ENCODE measurements at regions not wholly inside any gene's neighbourhood (a gene's known extent, or its start where the extent isn't known, plus 50 kb on each side); places are given as distances from the start of the nearest gene placed in this dataset.

GRCh38 chr4:180789929-180790328 lies 1453.3 kb upstream of the TENM3 start:
- no peak overlapping the region for H3K27ac Mint-ChIP-seq (ENCODE audit: low read depth)

GRCh38 chr4:180790471-180790870 lies 1452.7 kb upstream of the TENM3 start:
- DNase-seq (ENCODE audit: low spot score in 2 of 2), result no peak
- no peaks in the 10 kb centered on the region for H3K4me1 Mint-ChIP-seq
- no peaks in the 10 kb centered on the region for H3K27me3 Mint-ChIP-seq
- H3K27ac Mint-ChIP-seq (ENCODE audit: low read depth), result no peak overlapping the region
- H3K36me3 Mint-ChIP-seq (ENCODE audit: insufficient read depth), result peaks cover 2% of the 10 kb centered on the region
- ATAC-seq (replicated peaks; ENCODE audit: extremely low read depth, poor library complexity, severe bottlenecking), result no peak
- no peak overlapping the region for H3K4me3 Mint-ChIP-seq
- H3K9me3 Mint-ChIP-seq, result peaks cover 26% of the 10 kb centered on the region

More at GRCh38 chr4:180789929-180790328, 1453.3 kb upstream of the TENM3 start:
- peaks cover 27% of the 10 kb centered on the region for H3K9me3 Mint-ChIP-seq
- H3K36me3 Mint-ChIP-seq (ENCODE audit: insufficient read depth), result peaks cover 2% of the 10 kb centered on the region
- H3K4me1 Mint-ChIP-seq, result no peaks in the 10 kb centered on the region
- ATAC-seq (replicated peaks; ENCODE audit: extremely low read depth, poor library complexity, severe bottlenecking) (no peak), DNase-seq (ENCODE audit: low spot score in 2 of 2) (no peak)
- no peaks in the 10 kb centered on the region for H3K27me3 Mint-ChIP-seq
- H3K4me3 Mint-ChIP-seq, result no peak overlapping the region

- Mint-ChIP-seq H3K4me3 (no peak overlapping the region), H3K27me3 (no peaks in the 10 kb centered on the region)
Observed at GRCh38 chr4:180792541-180792940, 1450.7 kb upstream of the TENM3 start.

GRCh38 chr4:180794333-180794732 lies 1448.9 kb upstream of the TENM3 start:
- Mint-ChIP-seq H3K36me3 (ENCODE audit: insufficient read depth) (no peaks in the 10 kb centered on the region), H3K4me3 (no peak overlapping the region)
- no peak for DNase-seq (ENCODE audit: low spot score in 2 of 2)

More at GRCh38 chr4:180792541-180792940, 1450.7 kb upstream of the TENM3 start:
- Mint-ChIP-seq H3K4me1 (no peaks in the 10 kb centered on the region), H3K27ac (ENCODE audit: low read depth) (no peak overlapping the region), H3K36me3 (ENCODE audit: insufficient read depth) (peaks cover 2% of the 10 kb centered on the region), H3K9me3 (peaks cover 16% of the 10 kb centered on the region)
- no peak for DNase-seq (ENCODE audit: low spot score in 2 of 2)
- ATAC-seq (replicated peaks; ENCODE audit: extremely low read depth, poor library complexity, severe bottlenecking), result no peak

GRCh38 chr4:180798036-180798577 lies 1445.1 kb upstream of the TENM3 start:
- no peak for ATAC-seq (replicated peaks; ENCODE audit: extremely low read depth, poor library complexity, severe bottlenecking)
- DNase-seq (ENCODE audit: low spot score in 2 of 2), result no peak
- H3K4me1 Mint-ChIP-seq, result no peaks in the 10 kb centered on the region
- peaks cover 2% of the 10 kb centered on the region for H3K36me3 Mint-ChIP-seq (ENCODE audit: insufficient read depth)
- H3K9me3 Mint-ChIP-seq, result peaks cover 6% of the 10 kb centered on the region
- no peaks in the 10 kb centered on the region for H3K27me3 Mint-ChIP-seq
- H3K4me3 Mint-ChIP-seq, result no peak overlapping the region
- H3K27ac Mint-ChIP-seq (ENCODE audit: low read depth), result no peak overlapping the region

More at GRCh38 chr4:180794333-180794732, 1448.9 kb upstream of the TENM3 start:
- Mint-ChIP-seq H3K9me3 (peaks cover 6% of the 10 kb centered on the region), H3K27me3 (no peaks in the 10 kb centered on the region), H3K27ac (ENCODE audit: low read depth) (no peak overlapping the region), H3K4me1 (no peaks in the 10 kb centered on the region)
- ATAC-seq (replicated peaks; ENCODE audit: extremely low read depth, poor library complexity, severe bottlenecking), result no peak

GRCh38 chr4:180799798-180800197 lies 1443.4 kb upstream of the TENM3 start:
- DNase-seq (ENCODE audit: low spot score in 2 of 2), result no peak
- Mint-ChIP-seq H3K4me1 (no peaks in the 10 kb centered on the region), H3K9me3 (peaks cover 6% of the 10 kb centered on the region), H3K36me3 (ENCODE audit: insufficient read depth) (peaks cover 2% of the 10 kb centered on the region), H3K27ac (ENCODE audit: low read depth) (no peak overlapping the region), H3K4me3 (no peak overlapping the region), H3K27me3 (no peaks in the 10 kb centered on the region)
- ATAC-seq (replicated peaks; ENCODE audit: extremely low read depth, poor library complexity, severe bottlenecking), result no peak

GRCh38 chr4:180805101-180805500 lies 1438.1 kb upstream of the TENM3 start:
- no peaks in the 10 kb centered on the region for H3K4me1 Mint-ChIP-seq

GRCh38 chr4:180808862-180809261 lies 1434.3 kb upstream of the TENM3 start:
- no peak overlapping the region for H3K4me3 Mint-ChIP-seq
- DNase-seq (ENCODE audit: low spot score in 2 of 2), result no peak
- H3K9me3 Mint-ChIP-seq, result no peaks in the 10 kb centered on the region
- no peaks in the 10 kb centered on the region for H3K4me1 Mint-ChIP-seq
- peaks cover 2% of the 10 kb centered on the region for H3K36me3 Mint-ChIP-seq (ENCODE audit: insufficient read depth)
- no peak for ATAC-seq (replicated peaks; ENCODE audit: extremely low read depth, poor library complexity, severe bottlenecking)
- no peaks in the 10 kb centered on the region for H3K27me3 Mint-ChIP-seq
- no peak overlapping the region for H3K27ac Mint-ChIP-seq (ENCODE audit: low read depth)

More at GRCh38 chr4:180805101-180805500, 1438.1 kb upstream of the TENM3 start:
- H3K27me3 Mint-ChIP-seq, result no peaks in the 10 kb centered on the region
- ATAC-seq (replicated peaks; ENCODE audit: extremely low read depth, poor library complexity, severe bottlenecking) (no peak), DNase-seq (ENCODE audit: low spot score in 2 of 2) (no peak)
- no peaks in the 10 kb centered on the region for H3K9me3 Mint-ChIP-seq
- H3K27ac Mint-ChIP-seq (ENCODE audit: low read depth), result no peak overlapping the region
- H3K36me3 Mint-ChIP-seq (ENCODE audit: insufficient read depth), result peaks cover 4% of the 10 kb centered on the region
- no peak overlapping the region for H3K4me3 Mint-ChIP-seq

- H3K27ac Mint-ChIP-seq (ENCODE audit: low read depth), result no peak overlapping the region
- no peaks in the 10 kb centered on the region for H3K9me3 Mint-ChIP-seq
- no peak for ATAC-seq (replicated peaks; ENCODE audit: extremely low read depth, poor library complexity, severe bottlenecking)
- peaks cover 2% of the 10 kb centered on the region for H3K36me3 Mint-ChIP-seq (ENCODE audit: insufficient read depth)
- H3K4me3 Mint-ChIP-seq, result no peak overlapping the region
- no peak for DNase-seq (ENCODE audit: low spot score in 2 of 2)
- H3K27me3 Mint-ChIP-seq, result no peaks in the 10 kb centered on the region
- H3K4me1 Mint-ChIP-seq, result no peaks in the 10 kb centered on the region
Observed at GRCh38 chr4:180809439-180809838, 1433.8 kb upstream of the TENM3 start.

GRCh38 chr4:180810581-180810980 lies 1432.6 kb upstream of the TENM3 start:
- Mint-ChIP-seq H3K4me1 (no peaks in the 10 kb centered on the region), H3K36me3 (ENCODE audit: insufficient read depth) (peaks cover 2% of the 10 kb centered on the region), H3K9me3 (peaks cover 7% of the 10 kb centered on the region), H3K4me3 (no peak overlapping the region), H3K27ac (ENCODE audit: low read depth) (no peak overlapping the region), H3K27me3 (no peaks in the 10 kb centered on the region)
- DNase-seq (ENCODE audit: low spot score in 2 of 2) (no peak), ATAC-seq (replicated peaks; ENCODE audit: extremely low read depth, poor library complexity, severe bottlenecking) (no peak)

- Mint-ChIP-seq H3K4me3 (no peak overlapping the region), H3K36me3 (ENCODE audit: insufficient read depth) (peaks cover 2% of the 10 kb centered on the region), H3K4me1 (no peaks in the 10 kb centered on the region), H3K27me3 (no peaks in the 10 kb centered on the region), H3K27ac (ENCODE audit: low read depth) (no peak overlapping the region), H3K9me3 (peaks cover 7% of the 10 kb centered on the region)
- no peak for ATAC-seq (replicated peaks; ENCODE audit: extremely low read depth, poor library complexity, severe bottlenecking)
- no peak for DNase-seq (ENCODE audit: low spot score in 2 of 2)
Observed at GRCh38 chr4:180811556-180811955, 1431.6 kb upstream of the TENM3 start.

- Mint-ChIP-seq H3K4me1 (no peaks in the 10 kb centered on the region), H3K9me3 (peaks cover 15% of the 10 kb centered on the region), H3K36me3 (ENCODE audit: insufficient read depth) (peaks cover 2% of the 10 kb centered on the region), H3K4me3 (no peak overlapping the region), H3K27me3 (no peaks in the 10 kb centered on the region), H3K27ac (ENCODE audit: low read depth) (no peak overlapping the region)
- no peak for ATAC-seq (replicated peaks; ENCODE audit: extremely low read depth, poor library complexity, severe bottlenecking)
- DNase-seq (ENCODE audit: low spot score in 2 of 2), result no peak
Observed at GRCh38 chr4:180812783-180813182, 1430.4 kb upstream of the TENM3 start.

GRCh38 chr4:180814875-180815417 lies 1428.3 kb upstream of the TENM3 start:
- Mint-ChIP-seq H3K9me3 (peaks cover 15% of the 10 kb centered on the region), H3K27ac (ENCODE audit: low read depth) (no peak overlapping the region), H3K36me3 (ENCODE audit: insufficient read depth) (no peaks in the 10 kb centered on the region), H3K4me1 (no peaks in the 10 kb centered on the region), H3K4me3 (no peak overlapping the region), H3K27me3 (no peaks in the 10 kb centered on the region)
- DNase-seq (ENCODE audit: low spot score in 2 of 2) (no peak), ATAC-seq (replicated peaks; ENCODE audit: extremely low read depth, poor library complexity, severe bottlenecking) (no peak)

Measured in central memory CD8-positive, alpha-beta T cell (primary cell).